Lung (tissue), 11 donors: ENCODE measurements at regions not wholly inside any gene's neighbourhood (a gene's known extent, or its start where the extent isn't known, plus 50 kb on each side); places are given as distances from the start of the nearest gene placed in this dataset.
"Not testable (repeated sequence)": the region's sequence is repeated elsewhere in the genome, so short reads cannot be mapped to it uniquely, and the experiment has no call there.

Experiments used
- ATAC-seq: fragments of 200-7000 bp; cut with Tn5 transposase; one replicate; pipeline ENCODE4 v1.9.1; 2020; ENCODE audit warnings: moderate number of reproducible peaks; ENCODE audit not compliant: insufficient read depth, low FRiP score
- DNase-seq, 3 donors: peaks; one replicate each; pipeline ENCODE4 v3.0.0-alpha.2; 2013 to 2017
- H3K27ac ChIP-seq, 2 donors: one replicate each; pipeline ENCODE4 v1.5.1; 2013; ENCODE audit warnings: mild to moderate bottlenecking in 2 of 2, moderate library complexity in 2 of 2, control low read depth in 1 of 2, inconsistent platforms in 1 of 2, low read depth in 1 of 2, low read length in 1 of 2
- H3K27me3 ChIP-seq, 3 donors: one replicate each; pipeline ENCODE4 v1.5.1; 2013; ENCODE audit warnings: low read length in 2 of 3; ENCODE audit not compliant: control insufficient read depth in 3 of 3, insufficient read depth in 3 of 3
- H3K36me3 ChIP-seq, 4 donors: one replicate each; pipeline ENCODE4 v1.5.1; 2013; ENCODE audit warnings: low read length in 4 of 4, mild to moderate bottlenecking in 1 of 4, moderate library complexity in 1 of 4; ENCODE audit not compliant: control insufficient read depth in 4 of 4, insufficient read depth in 4 of 4
- H3K4me1 ChIP-seq, 5 donors: one replicate each; pipeline ENCODE4 v1.5.1; 2013; ENCODE audit warnings: low read length in 5 of 5, mild to moderate bottlenecking in 2 of 5, moderate library complexity in 1 of 5; ENCODE audit not compliant: control insufficient read depth in 5 of 5, insufficient read depth in 5 of 5
- H3K4me3 ChIP-seq: one replicate; pipeline ENCODE4 v1.5.1; 2013; ENCODE audit warnings: mild to moderate bottlenecking, control low read depth, moderate library complexity
- H3K9ac ChIP-seq, 2 donors: one replicate each; pipeline ENCODE4 v1.5.1; 2013; ENCODE audit warnings: low read length in 2 of 2, control low read depth in 1 of 2; ENCODE audit not compliant: insufficient read depth in 1 of 2
- H3K9me3 ChIP-seq, 4 donors: one replicate each; pipeline ENCODE4 v1.5.1; 2013; ENCODE audit warnings: low read length in 3 of 4, mild to moderate bottlenecking in 1 of 4, moderate library complexity in 1 of 4; ENCODE audit not compliant: control insufficient read depth in 4 of 4, insufficient read depth in 3 of 4
- CTCF ChIP-seq: IDR thresholded peaks from 2 replicates; pipeline ENCODE4 v1.5.1; 2012; ENCODE audit warnings: mild to moderate bottlenecking; ENCODE audit errors: control extremely low read depth, extremely low read depth
- WGBS, 2 donors: extraction: QIAGEN DNeasy Blood & Tissue Kit; methylation state at CpG; one replicate each; pipeline ENCODE4 v1.1.7; 2013; 5-methylcytosine and 5-hydroxymethylcytosine counted together
- donor health status: control.
- donor health status: control.
- donor health status: Bipolar disorder and iron deficiency.
- donor health status: healthy.
- donor health status: DM: yes; HTN: yes; CAD: no.

DNA sequence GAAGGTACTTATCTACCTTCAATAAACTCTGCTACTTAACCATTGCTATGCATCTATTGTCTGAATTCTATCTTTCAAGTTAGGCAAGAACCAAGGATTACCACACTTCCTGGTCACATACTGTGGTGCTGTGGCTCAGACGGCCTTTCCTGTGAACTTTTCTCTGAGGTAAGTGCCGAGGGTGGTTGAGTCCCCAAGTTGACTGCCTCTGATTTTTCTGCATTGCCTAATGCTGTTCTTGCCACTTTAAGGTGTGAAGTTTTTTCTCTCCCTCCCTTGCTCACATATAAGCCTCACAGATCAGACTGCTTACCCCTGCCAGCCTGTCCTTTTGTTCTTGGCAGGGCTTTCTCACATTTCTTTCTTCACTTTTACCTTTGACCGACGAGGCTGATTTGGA is 348.0 kb upstream of the POU3F4 start:
- H3K36me3 ChIP-seq, result no peaks in the 10 kb centered on the region
- no peak for TF ChIP-seq CTCF
- no peak overlapping the region for H3K4me3 ChIP-seq
- peak in 1 of 3 donors; percentile 0 for DNase-seq
- ATAC-seq, result no peak
- H3K9ac ChIP-seq, result no peak overlapping the region
- 36 to 54% methylated on average over 4 of the region's 4 CpGs for WGBS, 2 donors
- no peaks in the 10 kb centered on the region for H3K4me1 ChIP-seq
- no peaks in the 10 kb centered on the region for H3K27me3 ChIP-seq
- no peak overlapping the region for H3K27ac ChIP-seq
- H3K9me3 ChIP-seq, result no peaks in the 10 kb centered on the region

DNA sequence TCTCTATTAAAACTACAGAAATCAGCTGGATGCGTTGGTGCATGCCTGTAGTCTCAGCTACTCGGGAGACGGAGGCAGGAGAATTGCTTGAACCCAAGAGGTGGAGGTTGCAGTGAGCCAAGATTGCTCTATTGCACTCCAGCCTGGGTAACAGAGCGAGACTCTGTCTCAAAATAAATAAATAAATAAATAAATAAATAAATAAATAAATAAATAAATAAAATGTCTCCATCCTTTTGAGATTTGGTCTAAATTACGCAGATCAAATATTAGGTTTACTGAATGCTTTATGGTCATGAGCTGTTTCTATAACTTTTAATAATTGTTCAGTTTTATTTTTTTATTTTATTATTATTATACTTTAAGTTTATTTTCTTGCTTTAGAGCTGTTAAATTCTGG is 344.0 kb upstream of the POU3F4 start:
- H3K4me3 ChIP-seq, H3K27me3 ChIP-seq, H3K4me1 ChIP-seq, ATAC-seq, H3K9me3 ChIP-seq, DNase-seq, H3K36me3 ChIP-seq, H3K27ac ChIP-seq, H3K9ac ChIP-seq: not testable (repeated sequence)
- WGBS, 2 donors, result 78 to 93% methylated on average over 5 of the region's 5 CpGs

DNA sequence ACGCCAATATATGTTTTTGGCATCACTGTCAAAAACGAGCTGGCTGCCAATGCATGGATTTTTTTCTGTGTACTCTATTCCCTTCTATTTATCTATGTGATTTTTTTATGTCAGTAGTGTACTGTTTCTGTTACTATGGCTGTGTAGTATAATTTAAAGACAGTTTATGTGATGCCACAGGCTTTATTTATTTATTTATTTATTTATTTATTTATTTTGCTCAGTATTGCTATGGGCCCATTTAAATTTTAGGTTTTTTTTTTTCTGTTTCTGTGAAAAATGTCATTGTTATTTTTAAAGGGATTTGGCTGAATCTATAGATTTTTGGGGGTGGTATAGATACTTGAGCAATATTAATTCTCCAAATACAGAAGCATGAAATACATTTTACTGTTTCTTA is 338.4 kb upstream of the POU3F4 start:
- ATAC-seq (no peak), DNase-seq (no peak)
- Histone ChIP-seq H3K9ac (no peak overlapping the region), H3K27me3 (no peaks in the 10 kb centered on the region), H3K36me3 (no peaks in the 10 kb centered on the region), H3K27ac (no peak overlapping the region), H3K4me1 (no peaks in the 10 kb centered on the region), H3K9me3 (no peaks in the 10 kb centered on the region), H3K4me3 (no peak overlapping the region)
- 67 to 87% methylated on average over 2 of the region's 2 CpGs for WGBS, 2 donors
- no peak for TF ChIP-seq CTCF

- Histone ChIP-seq H3K4me3 (no peak overlapping the region), H3K9ac (no peak overlapping the region), H3K36me3 (no peaks in the 10 kb centered on the region), H3K4me1 (no peaks in the 10 kb centered on the region), H3K27ac (no peak overlapping the region), H3K9me3 (peaks cover 0 to 5% (median 0%) of the 10 kb centered on the region in 4 donors), H3K27me3 (peaks cover 0 to 2% (median 0%) of the 10 kb centered on the region in 3 donors)
- DNase-seq, result no peak
- 75 to 88% methylated on average over 6 of the region's 6 CpGs for WGBS, 2 donors
- ATAC-seq, result no peak
- TF ChIP-seq CTCF, result no peak
Observed at GRCh38 chrX:83185010-83185409, 323.1 kb upstream of the POU3F4 start.
